SJCRH30 (cell line): ENCODE measurements at regions not wholly inside any gene's neighbourhood (a gene's known extent, or its start where the extent isn't known, plus 50 kb on each side); places are given as distances from the start of the nearest gene placed in this dataset.
"Not testable (repeated sequence)": the region's sequence is repeated elsewhere in the genome, so short reads cannot be mapped to it uniquely, and the experiment has no call there.

Experiments used
- DNase-seq, 2 experiments: peaks; one replicate each; pipeline ENCODE4 v3.0.0-alpha.2; 2015 to 2020
- H3K27ac ChIP-seq: fragments of 250-450 bp; sonication (Bioruptor Pico); 2 replicates; pipeline ENCODE4 v1.5.1; 2020; ENCODE audit warnings: mild to moderate bottlenecking, moderate library complexity
- H3K27me3 ChIP-seq: fragments of 250-450 bp; sonication (Bioruptor Pico); 2 replicates; pipeline ENCODE4 v1.5.1; 2020; ENCODE audit warnings: mild to moderate bottlenecking, moderate library complexity
- H3K36me3 ChIP-seq: fragments of 250-450 bp; sonication (Bioruptor Pico); 2 replicates; pipeline ENCODE4 v1.5.1; 2020; ENCODE audit warnings: mild to moderate bottlenecking, moderate library complexity
- H3K4me1 ChIP-seq: fragments of 250-450 bp; sonication (Bioruptor Pico); 2 replicates; pipeline ENCODE4 v1.5.1; 2020; ENCODE audit warnings: mild to moderate bottlenecking, moderate library complexity
- H3K4me3 ChIP-seq: fragments of 250-450 bp; sonication (Bioruptor Pico); 2 replicates; pipeline ENCODE4 v1.5.1; 2020; ENCODE audit warnings: mild to moderate bottlenecking, moderate library complexity
- H3K9me3 ChIP-seq: fragments of 250-450 bp; sonication (Bioruptor Pico); replicated peaks from 2 replicates; pipeline ENCODE4 v1.5.1; 2020; ENCODE audit warnings: mild to moderate bottlenecking, moderate library complexity

GRCh38 chr18:34514957-34515356, 195.1 kb upstream of the DTNA start:
- no peak overlapping the region for H3K27ac ChIP-seq
- H3K27me3 ChIP-seq = no peaks in the 10 kb centered on the region
- no peaks in the 10 kb centered on the region for H3K36me3 ChIP-seq
- no peak overlapping the region for H3K4me3 ChIP-seq
- no peaks in the 10 kb centered on the region for H3K9me3 ChIP-seq
- DNase-seq = no peak
- H3K4me1 ChIP-seq = no peaks in the 10 kb centered on the region

DNA sequence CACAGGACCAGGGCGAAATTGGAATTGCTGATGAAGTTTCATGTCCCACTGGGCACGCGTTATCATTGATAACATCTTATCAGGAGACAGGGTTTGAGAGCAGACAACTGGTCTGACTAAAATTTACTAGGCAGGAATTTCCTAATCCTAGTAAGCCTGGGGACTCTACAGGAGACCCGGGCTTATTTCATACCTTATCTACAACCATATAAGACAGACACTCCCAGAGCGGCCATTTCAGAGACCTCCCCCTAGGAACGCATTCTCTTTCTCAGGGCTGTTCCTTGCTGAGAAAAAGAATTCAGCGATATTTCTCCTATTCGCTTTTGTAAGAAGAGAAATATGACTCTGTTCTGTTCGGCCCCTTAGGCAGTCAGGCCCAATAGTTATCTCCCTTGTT, 193.7 kb upstream of the DTNA start:
- H3K4me3 ChIP-seq, DNase-seq, H3K27ac ChIP-seq, H3K4me1 ChIP-seq, H3K27me3 ChIP-seq, H3K9me3 ChIP-seq, H3K36me3 ChIP-seq: not testable (repeated sequence)

DNA sequence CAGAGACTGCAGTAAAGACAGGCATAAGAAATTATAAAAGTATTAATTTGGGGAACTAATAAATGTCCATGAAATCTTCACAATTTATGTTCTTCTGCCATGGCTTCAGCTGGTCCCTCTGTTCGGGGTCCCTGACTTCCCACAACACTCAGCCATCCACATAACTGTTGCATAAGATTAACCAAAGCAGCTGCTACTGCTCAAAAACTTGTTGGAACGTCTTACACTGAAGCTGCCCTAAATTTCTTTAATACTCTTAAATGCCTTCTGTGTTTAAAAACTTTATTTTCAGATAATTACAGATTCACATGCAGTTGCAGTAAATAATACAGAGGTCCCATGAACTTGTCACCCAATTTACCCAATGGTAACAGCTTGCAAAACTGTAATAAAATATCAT, 193.1 kb upstream of the DTNA start:
- not testable (repeated sequence) for H3K4me1 ChIP-seq, H3K9me3 ChIP-seq, H3K36me3 ChIP-seq, H3K27ac ChIP-seq, H3K4me3 ChIP-seq, H3K27me3 ChIP-seq, DNase-seq

DNA sequence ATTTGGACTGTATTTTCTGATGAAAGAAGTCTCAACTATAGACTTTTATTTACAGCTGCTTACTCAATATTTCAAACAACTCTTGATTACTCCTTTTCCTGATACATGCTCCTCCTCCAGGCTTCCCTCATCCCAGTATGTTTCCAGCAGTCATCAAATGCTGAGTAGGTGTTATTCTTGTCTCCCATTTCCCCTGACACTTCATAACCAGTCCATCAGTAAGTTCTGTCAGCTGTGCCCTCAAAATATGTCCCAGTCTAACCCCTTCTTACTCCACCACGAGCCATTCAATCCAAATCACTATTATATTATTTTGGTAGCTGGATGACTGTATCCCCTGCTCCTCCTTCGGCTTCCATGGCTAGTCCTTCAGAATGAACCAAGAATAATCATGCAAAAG, 189.1 kb upstream of the DTNA start:
- Histone ChIP-seq H3K4me1 (no peaks in the 10 kb centered on the region), H3K27me3 (no peaks in the 10 kb centered on the region), H3K9me3 (no peaks in the 10 kb centered on the region), H3K36me3 (no peaks in the 10 kb centered on the region), H3K27ac (no peak overlapping the region), H3K4me3 (no peak overlapping the region)
- DNase-seq = no peak

DNA sequence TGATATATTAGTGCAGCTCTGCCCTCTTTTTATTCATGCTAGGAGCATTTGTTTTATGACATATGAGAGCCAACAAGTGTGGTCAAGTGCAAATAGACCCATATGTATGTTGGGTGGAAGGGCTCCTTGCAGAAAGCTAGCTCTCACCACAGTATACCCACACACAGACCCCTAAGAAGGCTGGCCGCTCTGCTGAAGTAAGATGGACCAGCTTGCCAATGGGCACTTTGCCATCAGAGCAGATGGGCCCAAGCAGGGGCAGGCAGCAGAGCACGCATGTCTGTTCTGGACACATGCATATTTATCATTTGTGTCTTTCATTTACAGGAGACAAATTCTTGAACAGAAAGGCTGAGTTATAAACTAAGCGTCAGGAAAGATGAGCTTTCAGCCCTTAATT, 187.5 kb upstream of the DTNA start:
- no peak overlapping the region for H3K4me3 ChIP-seq
- H3K9me3 ChIP-seq = no peaks in the 10 kb centered on the region
- no peaks in the 10 kb centered on the region for H3K27me3 ChIP-seq
- no peaks in the 10 kb centered on the region for H3K4me1 ChIP-seq
- H3K27ac ChIP-seq = no peak overlapping the region
- DNase-seq = no peak
- H3K36me3 ChIP-seq = no peaks in the 10 kb centered on the region

DNA sequence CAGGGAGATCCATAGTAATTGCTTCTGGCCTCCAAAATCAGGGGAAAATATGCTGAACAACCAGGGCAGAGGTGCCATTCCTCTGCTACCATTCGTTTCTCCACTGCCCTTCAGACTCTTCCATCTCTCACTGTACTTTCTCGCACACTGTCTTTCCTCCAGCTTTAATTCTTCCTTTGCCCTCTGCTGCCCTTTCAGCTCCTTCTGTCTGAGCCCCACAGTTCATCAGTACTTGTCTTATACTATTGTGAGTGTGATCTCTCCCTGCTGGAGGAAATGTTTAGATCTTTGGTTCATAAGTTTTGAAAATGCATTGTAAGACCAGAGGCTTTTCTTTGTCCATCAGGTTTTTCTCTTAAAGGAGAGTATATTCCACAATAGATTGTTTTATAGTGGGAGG, 184.9 kb upstream of the DTNA start:
- DNase-seq = no peak
- H3K4me3 ChIP-seq = no peak overlapping the region
- H3K4me1 ChIP-seq = peaks cover 16% of the 10 kb centered on the region
- no peak overlapping the region for H3K27ac ChIP-seq
- no peaks in the 10 kb centered on the region for H3K27me3 ChIP-seq
- H3K36me3 ChIP-seq = no peaks in the 10 kb centered on the region
- no peaks in the 10 kb centered on the region for H3K9me3 ChIP-seq

- DNase-seq = peak; percentile 2 to 55
- Histone ChIP-seq H3K4me3 (no peak overlapping the region), H3K27me3 (no peaks in the 10 kb centered on the region), H3K4me1 (peaks cover 16% of the 10 kb centered on the region), H3K27ac (peak overlapping the region; percentile 73), H3K9me3 (no peaks in the 10 kb centered on the region), H3K36me3 (no peaks in the 10 kb centered on the region)
These were observed 181.9 kb upstream of the DTNA start for GRCh38 chr18:34528177-34528576.

DNA sequence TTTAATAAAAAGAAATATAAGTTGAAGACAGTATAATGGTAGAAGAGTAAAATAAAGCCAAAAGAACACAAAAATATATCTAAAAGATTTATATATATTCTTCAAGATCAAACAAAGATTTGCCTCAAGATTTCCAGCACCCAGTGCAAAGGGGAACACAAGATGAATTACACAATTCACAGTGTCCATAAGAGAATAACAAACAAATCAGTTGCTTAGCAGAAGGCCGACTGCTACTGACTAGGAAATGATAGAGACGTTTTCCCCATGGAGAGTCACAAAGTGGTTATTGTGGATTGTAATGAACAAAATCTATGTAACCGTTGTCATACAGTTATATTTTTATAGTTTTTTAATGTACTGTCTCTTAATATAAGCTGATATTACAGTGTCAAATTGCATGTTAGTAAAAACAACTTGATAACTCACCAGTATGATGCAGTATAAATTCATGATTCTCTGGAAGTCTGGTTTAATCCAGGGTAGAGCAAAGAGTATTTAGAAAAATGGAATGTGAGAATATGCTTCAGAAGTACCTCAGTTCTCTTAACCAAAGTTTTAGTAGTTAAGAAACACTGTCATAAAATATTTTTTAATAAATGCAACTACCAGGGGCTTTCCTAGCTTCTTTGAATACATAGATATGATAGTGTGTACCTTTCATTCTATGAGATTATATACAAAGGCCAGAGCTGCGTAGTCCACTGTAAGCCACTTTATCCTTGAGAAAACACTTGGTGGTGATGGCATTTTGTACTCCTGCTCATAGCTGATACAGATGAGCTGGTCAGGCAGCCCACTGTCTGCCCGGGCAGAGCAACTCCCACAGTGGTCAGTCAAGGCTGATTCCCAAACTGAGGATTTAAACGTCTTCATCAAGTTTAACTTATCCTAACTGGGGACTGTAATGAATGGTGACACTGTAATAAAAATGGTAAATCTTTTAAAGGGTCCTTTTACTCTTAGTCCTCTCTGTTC, 180.5 kb upstream of the DTNA start:
- no peak overlapping the region for H3K4me3 ChIP-seq
- no peaks in the 10 kb centered on the region for H3K9me3 ChIP-seq
- no peaks in the 10 kb centered on the region for H3K27me3 ChIP-seq
- DNase-seq = no peak
- no peaks in the 10 kb centered on the region for H3K36me3 ChIP-seq
- H3K4me1 ChIP-seq = peaks cover 16% of the 10 kb centered on the region
- H3K27ac ChIP-seq = peak overlapping the region; percentile 73

DNA sequence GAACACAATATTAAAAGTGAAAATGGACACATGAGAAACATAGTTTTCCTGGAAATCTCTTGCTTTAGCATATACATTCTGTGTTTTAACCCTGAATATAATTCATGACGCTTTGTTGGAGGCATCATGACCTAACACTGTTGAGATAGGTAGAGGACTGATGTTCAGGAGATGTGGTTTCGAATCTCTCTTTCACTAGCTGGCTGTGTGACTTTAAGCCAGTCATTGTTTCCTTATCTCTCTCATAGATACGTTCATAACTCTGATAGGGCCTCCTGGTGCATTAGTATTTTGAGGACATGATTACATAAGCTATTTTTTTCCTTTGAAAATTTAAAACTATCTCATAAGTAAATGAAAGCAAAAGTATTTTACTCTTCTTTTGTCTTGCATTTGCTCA, 179.0 kb upstream of the DTNA start:
- Histone ChIP-seq H3K27ac (no peak overlapping the region), H3K27me3 (no peaks in the 10 kb centered on the region), H3K4me3 (no peak overlapping the region), H3K4me1 (peaks cover 16% of the 10 kb centered on the region), H3K9me3 (no peaks in the 10 kb centered on the region), H3K36me3 (no peaks in the 10 kb centered on the region)
- DNase-seq = no peak

DNA sequence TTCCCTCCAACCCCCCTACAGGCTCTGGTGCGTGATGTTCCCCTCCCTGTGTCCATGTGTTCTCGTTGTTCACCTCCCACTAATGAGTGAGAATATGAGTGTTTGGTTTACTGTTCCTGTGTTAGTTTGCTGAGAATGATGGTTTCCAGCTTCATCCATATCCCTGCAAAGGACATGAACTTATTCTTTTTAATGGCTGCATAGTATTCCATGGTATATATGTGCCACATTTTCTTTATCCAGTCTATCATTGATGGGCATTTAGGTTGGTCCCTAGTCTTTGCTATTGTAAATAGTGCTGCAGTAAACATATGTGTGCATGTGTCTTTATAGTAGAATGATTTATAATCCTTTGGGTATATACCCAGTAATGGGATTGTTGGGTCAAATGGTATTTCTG, 175.5 kb upstream of the DTNA start:
- H3K9me3 ChIP-seq, H3K27me3 ChIP-seq, H3K4me1 ChIP-seq, H3K36me3 ChIP-seq, H3K4me3 ChIP-seq, DNase-seq, H3K27ac ChIP-seq: not testable (repeated sequence)

DNA sequence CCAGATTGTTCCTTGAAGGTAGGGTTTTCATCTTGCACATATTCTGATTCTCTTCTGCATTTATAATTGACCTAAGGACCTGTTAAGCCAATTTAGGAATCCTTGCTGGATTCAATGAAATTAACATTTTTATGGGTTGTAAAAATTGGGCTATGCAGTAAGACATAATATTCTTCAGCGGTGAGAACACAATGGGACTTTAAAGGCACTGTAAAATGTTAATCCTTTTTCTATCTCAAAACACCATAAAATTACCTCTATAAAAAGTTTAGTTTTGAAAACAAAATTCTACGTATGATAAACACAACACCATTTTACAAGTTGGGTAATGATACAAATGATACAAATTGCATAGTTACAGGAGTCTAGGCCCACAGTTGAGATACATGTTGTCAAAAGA, 169.2 kb upstream of the DTNA start:
- H3K27me3 ChIP-seq = no peaks in the 10 kb centered on the region
- H3K9me3 ChIP-seq = no peaks in the 10 kb centered on the region
- no peak overlapping the region for H3K4me3 ChIP-seq
- no peak for DNase-seq
- H3K27ac ChIP-seq = no peak overlapping the region
- H3K4me1 ChIP-seq = peaks cover 3% of the 10 kb centered on the region; the same call in 1 of the 2 replicates
- no peaks in the 10 kb centered on the region for H3K36me3 ChIP-seq

- H3K36me3 ChIP-seq = no peaks in the 10 kb centered on the region
- H3K4me3 ChIP-seq = no peak overlapping the region
- H3K4me1 ChIP-seq = peaks cover 3% of the 10 kb centered on the region; the same call in 1 of the 2 replicates
- no peaks in the 10 kb centered on the region for H3K9me3 ChIP-seq
- DNase-seq = no peak
- H3K27ac ChIP-seq = no peak overlapping the region
- no peaks in the 10 kb centered on the region for H3K27me3 ChIP-seq
These were observed 167.5 kb upstream of the DTNA start for GRCh38 chr18:34542625-34543024.

GRCh38 chr18:34543356-34543755, 166.7 kb upstream of the DTNA start:
- peak overlapping the region; percentile 24; the same call in 1 of the 2 replicates for H3K27ac ChIP-seq
- H3K36me3 ChIP-seq = no peaks in the 10 kb centered on the region
- peak in 1 of 2 experiments; percentile 21 for DNase-seq

DNA sequence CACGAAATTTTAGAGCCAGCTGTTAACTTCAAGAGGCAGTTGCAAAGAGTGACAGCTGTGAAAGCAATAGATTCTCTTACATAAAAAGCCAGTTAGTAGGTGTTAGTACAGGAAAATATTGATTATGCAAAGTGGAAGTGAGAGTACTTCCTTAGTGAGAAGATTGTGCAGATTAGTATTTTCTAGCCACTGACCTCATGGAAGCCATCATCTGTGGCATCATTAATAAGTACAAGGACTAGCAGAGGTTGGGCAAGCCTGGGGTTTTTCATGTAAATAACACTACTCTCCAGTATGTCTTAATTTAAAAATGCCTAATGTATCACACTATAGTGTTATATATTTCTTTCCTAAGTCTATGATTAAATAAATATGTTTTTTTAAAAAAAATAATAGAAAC, 166.2 kb upstream of the DTNA start:
- peak in 1 of 2 experiments; percentile 17 for DNase-seq
- peaks cover 3% of the 10 kb centered on the region; the same call in 1 of the 2 replicates for H3K4me1 ChIP-seq
- H3K36me3 ChIP-seq = no peaks in the 10 kb centered on the region
- H3K27ac ChIP-seq = peak overlapping the region; percentile 24; the same call in 1 of the 2 replicates
- no peak overlapping the region for H3K4me3 ChIP-seq
- H3K9me3 ChIP-seq = no peaks in the 10 kb centered on the region
- no peaks in the 10 kb centered on the region for H3K27me3 ChIP-seq

More at GRCh38 chr18:34543356-34543755, 166.7 kb upstream of the DTNA start:
- Histone ChIP-seq H3K4me1 (peaks cover 3% of the 10 kb centered on the region; the same call in 1 of the 2 replicates), H3K4me3 (no peak overlapping the region), H3K27me3 (no peaks in the 10 kb centered on the region), H3K9me3 (no peaks in the 10 kb centered on the region)

GRCh38 chr18:34544930-34545329, 165.2 kb upstream of the DTNA start:
- no peaks in the 10 kb centered on the region for H3K27me3 ChIP-seq
- H3K36me3 ChIP-seq = no peaks in the 10 kb centered on the region
- H3K27ac ChIP-seq = no peak overlapping the region
- H3K4me1 ChIP-seq = peaks cover 3% of the 10 kb centered on the region; the same call in 1 of the 2 replicates
- no peaks in the 10 kb centered on the region for H3K9me3 ChIP-seq
- DNase-seq = no peak
- no peak overlapping the region for H3K4me3 ChIP-seq
